SU-DHL-6 (cell line): ENCODE measurements at regions not wholly inside any gene's neighbourhood (a gene's known extent, or its start where the extent isn't known, plus 50 kb on each side); places are given as distances from the start of the nearest gene placed in this dataset.

Source experiments
- H2AFZ ChIP-seq: fragments of 200-600 bp; sonication (generic); 2 replicates; pipeline ENCODE4 v1.6.1; 2014; ENCODE audit warnings: low read depth, mild to moderate bottlenecking, moderate library complexity, mixed read lengths, antibody characterized with exemption, low read length; ENCODE audit not compliant: severe bottlenecking
- H3F3A ChIP-seq: fragments of 200-600 bp; shearing (Covaris generic); 2 replicates; pipeline ENCODE4 v1.6.0; 2016; ENCODE audit warnings: antibody characterized with exemption, mild to moderate bottlenecking; ENCODE audit not compliant: insufficient read depth
- H3K27ac ChIP-seq: fragments of 200-600 bp; sonication (generic); 2 replicates; pipeline ENCODE4 v1.5.1; 2016; ENCODE audit warnings: low read depth, mild to moderate bottlenecking, low read length, moderate library complexity, mixed read lengths
- H3K27me3 ChIP-seq: fragments of 200-600 bp; sonication (generic), shearing (Covaris generic); 2 replicates; pipeline ENCODE4 v1.6.0; 2014; ENCODE audit warnings: mild to moderate bottlenecking, low read length
- H3K36me3 ChIP-seq: fragments of 200-600 bp; sonication (generic); 2 replicates; pipeline ENCODE4 v1.6.1; 2014; ENCODE audit warnings: mild to moderate bottlenecking, low read length, mixed read lengths
- H3K4me2 ChIP-seq: fragments of 300-600, 200-600 bp; shearing (Covaris generic), sonication (generic); 2 replicates; pipeline ENCODE4 v1.6.0; 2014; ENCODE audit warnings: low read length, low read depth, mild to moderate bottlenecking; ENCODE audit not compliant: poor library complexity, severe bottlenecking
- H3K4me3 ChIP-seq: fragments of 200-600 bp; sonication (generic); 2 replicates; pipeline ENCODE4 v1.5.1; 2014; ENCODE audit warnings: antibody characterized with exemption, low read length, mild to moderate bottlenecking, mixed read lengths; ENCODE audit not compliant: insufficient read depth, poor library complexity, severe bottlenecking
- H3K79me2 ChIP-seq: fragments of 200-600 bp; sonication (generic); 2 replicates; pipeline ENCODE4 v1.6.1; 2014; ENCODE audit warnings: mild to moderate bottlenecking, low read length, moderate library complexity; ENCODE audit not compliant: insufficient read depth
- H3K9ac ChIP-seq: fragments of 200-600 bp; sonication (generic); 2 replicates; pipeline ENCODE4 v1.7.0; 2014; ENCODE audit warnings: mild to moderate bottlenecking, low read length
- H3K9me2 ChIP-seq: fragments of 200-600 bp; sonication (generic); replicated peaks from 2 replicates; pipeline ENCODE4 v1.6.1; 2014; ENCODE audit warnings: low read length; ENCODE audit not compliant: insufficient read depth
- H3K9me3 ChIP-seq: fragments of 200-600 bp; sonication (generic); 2 replicates; pipeline ENCODE4 v1.6.1; 2014; ENCODE audit warnings: low read length, mixed read lengths; ENCODE audit not compliant: insufficient read depth
- H4K20me1 ChIP-seq: fragments of 200-600 bp; sonication (generic); 2 replicates; pipeline ENCODE4 v1.6.1; 2014; ENCODE audit warnings: low read depth, mild to moderate bottlenecking, antibody characterized with exemption, low read length, moderate library complexity, mixed read lengths
- CTCF ChIP-seq: fragments of 200-600 bp; sonication (generic); IDR thresholded peaks from one replicate; pipeline ENCODE4 v1.5.1; 2017; ENCODE audit warnings: antibody characterized with exemption, mild to moderate bottlenecking, low read length, moderate library complexity; ENCODE audit not compliant: insufficient read depth, poor library complexity, severe bottlenecking
- EZH2phosphoT487 ChIP-seq: fragments of 200-600 bp; sonication (generic), shearing (Covaris generic); conservative IDR thresholded peaks from 2 replicates; pipeline ENCODE4 v1.6.1; 2018; ENCODE audit warnings: mild to moderate bottlenecking, antibody characterized with exemption, low read length, moderate library complexity, mixed read lengths

GRCh38 chr4:123812066-123812390 is 415.4 kb downstream of the SPRY1 start:
- Histone ChIP-seq H3K79me2 (no peaks in the 10 kb centered on the region), H3F3A (no peaks in the 10 kb centered on the region), H3K4me3 (no peak overlapping the region), H4K20me1 (no peaks in the 10 kb centered on the region), H3K4me2 (peak overlapping the region; percentile 55), H2AFZ (peak overlapping the region; percentile 48), H3K36me3 (no peaks in the 10 kb centered on the region), H3K9ac (0 out of 2 replicates have a peak overlapping the region, but pooled peaks have one; percentile 2), H3K9me2 (no peaks in the 10 kb centered on the region), H3K9me3 (no peaks in the 10 kb centered on the region), H3K27me3 (no peaks in the 10 kb centered on the region), H3K27ac (peak overlapping the region; percentile 70)
- TF ChIP-seq EZH2phosphoT487 (no peak), CTCF (no peak)

DNA sequence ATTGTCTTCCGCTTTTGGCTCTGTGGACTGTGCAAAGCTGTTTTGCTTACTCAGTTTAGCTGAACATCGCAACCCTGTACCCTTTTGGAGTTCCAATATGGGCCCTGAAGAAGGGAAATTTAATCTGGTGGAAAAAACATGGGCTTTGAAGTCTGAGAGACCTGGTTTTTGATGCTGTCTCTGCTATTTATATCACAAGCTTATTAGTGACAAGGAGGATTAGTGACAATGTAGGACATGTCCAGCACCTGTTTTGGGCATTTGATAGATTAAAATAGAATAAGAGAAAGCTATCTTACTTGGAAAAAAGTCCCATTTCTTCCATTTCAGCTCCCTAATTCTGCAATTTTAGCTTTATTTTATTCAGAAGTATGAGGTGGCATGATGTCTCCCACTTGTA is 417.3 kb downstream of the SPRY1 start:
- Histone ChIP-seq H3K36me3 (no peaks in the 10 kb centered on the region), H2AFZ (no peak overlapping the region), H3F3A (no peaks in the 10 kb centered on the region), H3K9me2 (no peaks in the 10 kb centered on the region), H3K9ac (no peak overlapping the region), H3K27me3 (no peaks in the 10 kb centered on the region), H3K4me3 (no peak overlapping the region), H4K20me1 (no peaks in the 10 kb centered on the region), H3K27ac (no peak overlapping the region), H3K79me2 (no peaks in the 10 kb centered on the region), H3K9me3 (no peaks in the 10 kb centered on the region), H3K4me2 (no peak overlapping the region)
- TF ChIP-seq EZH2phosphoT487 = no peak
- TF ChIP-seq CTCF = no peak

DNA sequence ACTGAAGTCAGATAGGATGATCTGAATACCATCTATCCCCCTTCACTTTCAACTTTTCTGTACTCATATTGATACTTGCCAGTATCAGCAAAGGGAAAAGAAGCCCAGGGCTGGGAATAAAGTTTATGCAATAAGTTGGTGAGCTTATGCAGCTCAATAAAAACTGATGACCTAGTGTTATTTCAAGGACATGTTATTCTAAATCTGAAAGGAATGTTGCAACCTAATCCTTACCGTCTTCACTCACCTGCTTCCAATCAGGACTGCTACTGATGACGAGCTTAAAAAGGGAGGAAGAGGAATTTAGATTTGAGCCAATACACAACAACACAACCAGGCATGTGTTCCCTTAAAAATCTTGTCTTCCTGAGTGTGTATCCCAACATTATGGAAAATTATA is 419.9 kb downstream of the SPRY1 start:
- no peaks in the 10 kb centered on the region for H3F3A ChIP-seq
- TF ChIP-seq CTCF = no peak
- no peak for TF ChIP-seq EZH2phosphoT487
- H3K9me3 ChIP-seq = no peaks in the 10 kb centered on the region
- no peak overlapping the region for H3K4me3 ChIP-seq
- no peaks in the 10 kb centered on the region for H3K27me3 ChIP-seq
- no peaks in the 10 kb centered on the region for H3K9me2 ChIP-seq
- no peak overlapping the region for H2AFZ ChIP-seq
- H3K36me3 ChIP-seq = no peaks in the 10 kb centered on the region
- H3K4me2 ChIP-seq = no peak overlapping the region
- no peaks in the 10 kb centered on the region for H4K20me1 ChIP-seq
- no peak overlapping the region for H3K27ac ChIP-seq
- H3K9ac ChIP-seq = no peak overlapping the region
- no peaks in the 10 kb centered on the region for H3K79me2 ChIP-seq
